ENCODE measurements at regions not wholly inside any gene's neighbourhood (a gene's known extent, or its start where the extent isn't known, plus 50 kb on each side); places are given as distances from the start of the nearest gene placed in this dataset.

DNA sequence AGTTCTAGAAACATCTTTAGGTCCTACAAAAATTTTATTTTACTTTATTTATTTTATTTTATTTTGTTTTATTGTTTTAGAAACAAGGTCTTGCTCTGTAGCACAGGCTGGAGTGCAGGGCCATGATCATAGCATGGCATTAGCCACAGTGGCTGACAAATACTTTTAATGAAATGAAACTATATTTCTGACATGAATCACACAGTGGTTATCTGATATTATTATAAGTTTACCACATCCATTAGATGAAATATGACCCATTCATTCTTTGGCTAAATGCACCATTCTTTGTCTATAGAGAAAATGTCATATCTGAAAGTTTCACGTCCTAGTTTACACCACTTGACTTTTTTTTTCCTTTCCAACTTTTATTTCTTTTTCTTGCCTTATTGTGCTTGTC, 613.4 kb upstream of the ADAMTS5 start:
- TF ChIP-seq CTCF (IDR thresholded peaks at IDR 0.05) (no peak), POLR2A (IDR thresholded peaks at IDR 0.05) (no peak)
